ENCODE measurements at regions not wholly inside any gene's neighbourhood (a gene's known extent, or its start where the extent isn't known, plus 50 kb on each side); places are given as distances from the start of the nearest gene placed in this dataset.

DNA sequence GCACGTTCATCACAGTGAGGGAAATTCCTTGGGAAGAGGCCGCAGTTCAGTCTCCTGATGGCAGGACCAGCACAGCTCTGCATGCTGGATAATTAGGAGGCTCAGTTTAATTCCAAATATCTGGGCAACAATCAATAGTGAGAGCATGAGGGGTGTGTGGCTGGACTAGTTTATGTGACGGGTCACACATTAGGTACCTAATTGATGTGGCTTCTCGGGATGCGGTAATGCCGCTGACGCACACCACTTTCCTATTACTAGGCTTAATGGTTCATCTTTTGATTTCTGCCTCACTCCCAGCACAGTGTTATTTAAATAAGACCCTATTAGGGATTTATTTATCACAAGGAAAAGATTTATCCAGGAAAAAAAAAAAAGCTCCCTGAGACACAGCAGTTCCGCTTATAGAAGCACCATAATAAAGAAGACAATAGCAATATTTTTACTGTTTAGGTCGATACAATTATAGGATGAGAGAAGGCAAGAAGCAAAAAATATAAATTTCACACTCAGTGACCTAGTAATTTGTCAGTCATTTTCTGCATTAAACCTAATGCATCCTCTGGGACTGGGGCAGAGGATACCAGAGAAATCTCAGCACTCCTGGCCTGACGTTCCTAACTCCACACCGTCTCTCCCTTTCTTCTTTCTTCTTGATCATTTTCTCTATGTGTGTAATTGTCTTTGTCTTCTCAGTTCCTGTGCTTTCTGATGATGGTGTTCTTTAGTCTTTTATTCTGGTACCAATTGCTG, 264.7 kb upstream of the SLC14A2 start:
- Histone ChIP-seq H3K9me3 (no peaks in the 10 kb centered on the region), H3K27me3 (no peaks in the 10 kb centered on the region), H3K4me3 (ENCODE audit: low read depth, low read length) (no peak overlapping the region), H3K36me3 (no peaks in the 10 kb centered on the region), H3K4me1 (no peaks in the 10 kb centered on the region)
- TF ChIP-seq CTCF (IDR thresholded peaks at IDR 0.05; ENCODE audit: low read depth, low read length): no peak
- DNase-seq: no peak

- no peaks in the 10 kb centered on the region for H3K9me3 ChIP-seq
- H3K4me1 ChIP-seq: no peaks in the 10 kb centered on the region
- no peak for DNase-seq
- no peak overlapping the region for H3K4me3 ChIP-seq (ENCODE audit: low read depth, low read length)
- no peak for TF ChIP-seq CTCF (IDR thresholded peaks at IDR 0.05; ENCODE audit: low read depth, low read length)
- no peaks in the 10 kb centered on the region for H3K36me3 ChIP-seq
- no peaks in the 10 kb centered on the region for H3K27me3 ChIP-seq
These were observed 262.4 kb upstream of the SLC14A2 start for GRCh38 chr18:45352874-45353273.

GRCh38 chr18:45353530-45353929, 261.7 kb upstream of the SLC14A2 start:
- no peaks in the 10 kb centered on the region for H3K9me3 ChIP-seq
- no peak overlapping the region for H3K4me3 ChIP-seq (ENCODE audit: low read depth, low read length)
- no peaks in the 10 kb centered on the region for H3K4me1 ChIP-seq
- no peaks in the 10 kb centered on the region for H3K27me3 ChIP-seq
- DNase-seq: no peak
- no peak for TF ChIP-seq CTCF (IDR thresholded peaks at IDR 0.05; ENCODE audit: low read depth, low read length)
- no peaks in the 10 kb centered on the region for H3K36me3 ChIP-seq

DNA sequence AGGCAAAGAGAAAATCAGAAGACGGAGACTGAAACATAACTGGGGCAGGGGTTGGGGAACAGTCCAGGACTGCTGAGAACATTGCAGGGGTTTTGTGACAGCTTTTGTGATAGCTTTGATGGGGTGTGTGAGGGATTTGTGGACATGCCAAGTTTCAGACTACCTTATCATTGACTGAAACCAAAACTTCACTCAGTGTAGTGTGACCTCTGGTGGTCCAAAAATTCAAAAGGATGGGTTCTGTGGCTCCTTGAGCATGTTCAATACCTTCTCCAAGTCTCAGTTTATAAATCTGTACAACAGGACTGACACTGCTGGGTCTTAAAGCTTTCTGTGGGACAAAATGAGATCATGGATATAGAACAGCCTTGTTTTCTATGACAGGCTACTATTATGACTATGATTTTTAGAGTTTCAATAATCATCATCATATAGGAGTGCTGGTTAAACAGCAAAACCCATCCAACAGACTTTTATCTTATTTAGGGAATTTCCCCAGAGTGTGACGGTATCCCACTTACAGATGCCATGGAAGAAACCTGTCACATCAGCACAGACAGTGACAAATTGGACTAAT, 259.2 kb upstream of the SLC14A2 start:
- TF ChIP-seq CTCF (IDR thresholded peaks at IDR 0.05; ENCODE audit: low read depth, low read length): no peak
- Histone ChIP-seq H3K27me3 (no peaks in the 10 kb centered on the region), H3K4me1 (no peaks in the 10 kb centered on the region), H3K4me3 (ENCODE audit: low read depth, low read length) (no peak overlapping the region), H3K36me3 (no peaks in the 10 kb centered on the region), H3K9me3 (no peaks in the 10 kb centered on the region)
- no peak for DNase-seq

DNA sequence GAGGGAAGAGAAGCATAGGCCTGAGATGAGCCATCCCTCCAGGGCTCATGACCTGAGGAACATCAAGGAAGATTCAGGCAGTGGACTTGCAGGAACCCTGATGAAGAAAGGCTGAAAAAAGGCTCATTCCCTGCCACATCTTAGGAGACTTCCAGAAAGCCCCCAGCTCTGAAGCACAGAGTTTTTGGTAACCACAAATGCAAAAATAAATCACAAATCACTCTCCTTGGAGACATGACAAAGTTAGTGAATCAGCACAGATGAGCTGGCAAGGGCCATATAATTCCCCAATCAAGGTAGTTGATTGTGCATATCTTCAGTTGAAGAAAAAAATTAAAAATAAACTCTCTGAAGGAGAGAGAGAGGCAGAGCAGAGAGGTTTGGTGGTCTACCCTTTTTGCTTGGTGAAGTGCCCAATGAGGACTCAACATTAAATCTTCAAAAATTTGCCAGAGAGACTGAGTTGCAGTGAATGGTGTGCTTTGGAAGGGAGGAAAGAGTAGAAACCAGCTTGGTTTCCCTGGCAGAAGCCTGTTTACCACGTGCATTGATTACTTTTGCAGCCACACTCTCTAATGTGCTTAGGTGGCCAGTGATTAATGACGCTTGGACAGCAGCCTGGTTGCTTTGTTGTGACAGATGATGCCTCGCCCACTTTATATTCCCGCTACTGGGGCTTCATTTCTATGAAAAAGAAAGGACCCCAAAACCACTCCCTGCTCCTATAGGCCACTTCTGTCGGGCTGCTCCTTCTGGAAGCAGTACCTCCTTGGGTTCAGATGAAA, 257.4 kb upstream of the SLC14A2 start:
- Histone ChIP-seq H3K36me3 (no peaks in the 10 kb centered on the region), H3K4me3 (ENCODE audit: low read depth, low read length) (no peak overlapping the region), H3K4me1 (no peaks in the 10 kb centered on the region), H3K9me3 (no peaks in the 10 kb centered on the region), H3K27me3 (no peaks in the 10 kb centered on the region)
- DNase-seq: no peak
- TF ChIP-seq CTCF (IDR thresholded peaks at IDR 0.05; ENCODE audit: low read depth, low read length): no peak

All from BE2C (cell line).